ENCODE measurements at regions not wholly inside any gene's neighbourhood (a gene's known extent, or its start where the extent isn't known, plus 50 kb on each side); places are given as distances from the start of the nearest gene placed in this dataset.
A peak's percentile ranks its signal among the peaks of the same experiment; 100 is the strongest.

DNA sequence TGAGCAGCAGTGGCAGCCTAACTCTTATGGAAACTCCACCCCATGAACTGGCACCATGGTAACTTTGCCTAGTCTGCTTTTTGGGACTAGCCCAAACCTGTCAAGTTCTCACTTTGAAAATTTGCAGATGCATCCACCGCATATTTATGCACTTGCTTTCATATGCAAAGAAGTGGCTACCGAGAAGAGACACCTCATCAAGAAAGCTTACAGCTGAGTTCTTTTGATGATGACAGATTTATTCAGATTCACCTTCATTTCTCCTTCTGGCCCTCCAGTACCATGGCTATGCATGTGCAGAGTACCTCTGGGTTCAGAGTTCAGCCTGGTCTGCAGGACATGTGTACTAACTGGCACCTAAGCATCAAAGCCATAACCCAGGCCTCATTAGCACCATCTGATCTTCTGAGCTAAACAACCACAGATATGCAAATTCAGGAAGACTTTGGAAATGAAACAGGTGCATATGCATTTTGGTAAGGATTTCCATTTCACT is 154.3 kb upstream of the TENT5A start:
- Histone ChIP-seq H3K4me3 (no peak overlapping the region), H3K36me3 (no peaks in the 10 kb centered on the region), H3K27me3 (no peaks in the 10 kb centered on the region), H3K9me3 (peaks cover 0 to 5% (median 0%) of the 10 kb centered on the region in 4 donors), H3K27ac (replicated peaks in 1 of 4) (no peak overlapping the region), H3K4me1 (peaks cover 0 to 20% (median 9%) of the 10 kb centered on the region in 4 donors)
- no peak for DNase-seq (ENCODE audit: extremely low spot score)
- 48% methylated on average over 2 of the region's 2 CpGs for WGBS
- intact Hi-C loops (cut with DNase I): no loop called here
- TF ChIP-seq, protein P1, sequence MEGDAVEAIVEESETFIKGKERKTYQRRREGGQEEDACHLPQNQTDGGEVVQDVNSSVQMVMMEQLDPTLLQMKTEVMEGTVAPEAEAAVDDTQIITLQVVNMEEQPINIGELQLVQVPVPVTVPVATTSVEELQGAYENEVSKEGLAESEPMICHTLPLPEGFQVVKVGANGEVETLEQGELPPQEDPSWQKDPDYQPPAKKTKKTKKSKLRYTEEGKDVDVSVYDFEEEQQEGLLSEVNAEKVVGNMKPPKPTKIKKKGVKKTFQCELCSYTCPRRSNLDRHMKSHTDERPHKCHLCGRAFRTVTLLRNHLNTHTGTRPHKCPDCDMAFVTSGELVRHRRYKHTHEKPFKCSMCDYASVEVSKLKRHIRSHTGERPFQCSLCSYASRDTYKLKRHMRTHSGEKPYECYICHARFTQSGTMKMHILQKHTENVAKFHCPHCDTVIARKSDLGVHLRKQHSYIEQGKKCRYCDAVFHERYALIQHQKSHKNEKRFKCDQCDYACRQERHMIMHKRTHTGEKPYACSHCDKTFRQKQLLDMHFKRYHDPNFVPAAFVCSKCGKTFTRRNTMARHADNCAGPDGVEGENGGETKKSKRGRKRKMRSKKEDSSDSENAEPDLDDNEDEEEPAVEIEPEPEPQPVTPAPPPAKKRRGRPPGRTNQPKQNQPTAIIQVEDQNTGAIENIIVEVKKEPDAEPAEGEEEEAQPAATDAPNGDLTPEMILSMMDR (IDR thresholded peaks at IDR 0.05): no peak
- TF ChIP-seq POLR2AphosphoS5 (IDR thresholded peaks at IDR 0.05) (no peak), POLR2A (IDR thresholded peaks at IDR 0.05; ENCODE audit: low read depth) (no peak), EP300 (IDR thresholded peaks at IDR 0.05) (no peak)

DNA sequence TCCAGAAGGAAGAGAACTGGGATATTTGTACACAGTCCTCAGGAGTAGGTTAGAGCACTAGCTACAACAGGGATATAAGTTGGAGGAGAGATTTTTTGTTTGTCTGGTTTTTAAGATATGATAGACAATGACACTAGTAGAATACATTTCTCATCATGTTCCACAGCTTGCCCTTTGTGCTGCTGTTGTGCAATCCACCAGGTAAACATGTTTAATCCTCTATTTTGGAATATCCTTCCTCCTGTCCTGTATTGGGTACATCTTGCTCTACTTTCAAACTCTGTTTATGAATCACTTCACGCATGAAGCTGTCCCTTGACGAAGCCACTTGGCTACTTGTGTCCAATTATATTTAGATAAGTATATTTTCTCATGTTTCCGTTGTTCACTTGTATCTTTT is 153.6 kb upstream of the TENT5A start:
- H3K4me1 ChIP-seq: peaks cover 0 to 27% (median 16%) of the 10 kb centered on the region in 4 donors
- no peaks in the 10 kb centered on the region for H3K27me3 ChIP-seq
- no peak for TF ChIP-seq EP300 (IDR thresholded peaks at IDR 0.05)
- TF ChIP-seq, protein P1 (IDR thresholded peaks at IDR 0.05): no peak
- TF ChIP-seq POLR2A (IDR thresholded peaks at IDR 0.05; ENCODE audit: low read depth): no peak
- no peak for TF ChIP-seq POLR2AphosphoS5 (IDR thresholded peaks at IDR 0.05)
- 90% methylated on average over 3 of the region's 3 CpGs for WGBS
- H3K27ac ChIP-seq (replicated peaks in 1 of 4): no peak overlapping the region
- intact Hi-C loops (cut with DNase I): no loop called here
- no peaks in the 10 kb centered on the region for H3K36me3 ChIP-seq
- H3K9me3 ChIP-seq: peaks cover 0 to 5% (median 0%) of the 10 kb centered on the region in 4 donors
- H3K4me3 ChIP-seq: no peak overlapping the region
- no peak for DNase-seq (ENCODE audit: extremely low spot score)

DNA sequence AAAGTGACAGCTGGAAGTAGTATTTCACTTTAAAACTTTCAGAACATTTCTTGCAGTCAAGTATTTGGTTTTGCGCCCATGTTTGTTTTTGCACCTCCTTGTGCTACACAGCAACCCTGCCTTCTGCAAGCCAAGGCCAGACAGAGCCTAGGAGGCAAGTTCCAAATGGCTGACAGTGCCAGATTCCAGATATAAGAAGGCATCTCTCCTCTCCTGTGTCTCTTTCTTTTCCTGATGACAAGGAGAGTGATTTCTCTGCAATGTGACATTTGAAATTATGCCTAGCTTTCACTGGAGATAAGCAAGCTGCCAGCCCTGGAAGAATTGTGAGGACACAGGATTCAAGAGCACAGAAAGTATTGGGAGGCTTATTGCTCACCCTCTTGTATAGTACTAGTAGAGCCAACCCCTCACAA is 149.1 kb upstream of the TENT5A start:
- Histone ChIP-seq H3K36me3 (no peaks in the 10 kb centered on the region), H3K27me3 (no peaks in the 10 kb centered on the region), H3K4me3 (no peak overlapping the region), H3K4me1 (peaks cover 0 to 30% (median 16%) of the 10 kb centered on the region in 4 donors), H3K27ac (replicated peaks in 1 of 4) (peak overlapping the region in 2 of 4 donors; percentile 9 to 10), H3K9me3 (peaks cover 0 to 5% (median 0%) of the 10 kb centered on the region in 4 donors)
- DNase-seq (ENCODE audit: extremely low spot score): no peak
- TF ChIP-seq POLR2AphosphoS5 (IDR thresholded peaks at IDR 0.05): no peak
- no peak for TF ChIP-seq POLR2A (IDR thresholded peaks at IDR 0.05; ENCODE audit: low read depth)
- TF ChIP-seq, protein P1 (IDR thresholded peaks at IDR 0.05): no peak
- TF ChIP-seq EP300 (IDR thresholded peaks at IDR 0.05): no peak
- WGBS: 53% methylated on average over 1 of the region's 1 CpG
- intact Hi-C loops (cut with DNase I): no loop called here

DNA sequence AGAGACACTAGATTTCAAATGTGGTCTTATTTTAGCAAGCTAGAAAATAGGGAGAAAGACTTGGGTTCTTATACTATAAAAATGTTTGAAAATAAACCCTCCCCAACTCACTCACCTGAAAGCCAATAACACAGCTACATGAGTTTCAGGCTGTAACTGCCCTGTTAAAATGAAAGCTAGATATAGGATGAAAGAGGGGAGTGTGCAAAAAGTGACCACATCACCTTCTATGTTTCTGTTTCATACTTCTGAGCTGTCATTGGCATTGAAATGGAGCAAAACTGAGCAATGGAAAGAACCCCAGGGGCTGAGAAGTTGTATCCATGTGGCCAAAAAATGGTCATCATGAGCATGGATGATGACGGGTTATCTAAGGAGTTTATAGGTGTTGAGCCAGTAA is 148.1 kb upstream of the TENT5A start:
- Histone ChIP-seq H3K4me1 (peaks cover 2 to 30% (median 20%) of the 10 kb centered on the region in 4 donors), H3K27ac (replicated peaks in 1 of 4) (no peak overlapping the region), H3K27me3 (no peaks in the 10 kb centered on the region), H3K9me3 (peaks cover 0 to 5% (median 0%) of the 10 kb centered on the region in 4 donors), H3K4me3 (no peak overlapping the region), H3K36me3 (no peaks in the 10 kb centered on the region)
- DNase-seq (ENCODE audit: extremely low spot score): no peak
- intact Hi-C loops (cut with DNase I): no loop called here
- WGBS: 96% methylated on average over 1 of the region's 1 CpG
- TF ChIP-seq EP300 (IDR thresholded peaks at IDR 0.05): no peak
- TF ChIP-seq, protein P1 (IDR thresholded peaks at IDR 0.05): no peak
- no peak for TF ChIP-seq POLR2A (IDR thresholded peaks at IDR 0.05; ENCODE audit: low read depth)
- no peak for TF ChIP-seq POLR2AphosphoS5 (IDR thresholded peaks at IDR 0.05)

DNA sequence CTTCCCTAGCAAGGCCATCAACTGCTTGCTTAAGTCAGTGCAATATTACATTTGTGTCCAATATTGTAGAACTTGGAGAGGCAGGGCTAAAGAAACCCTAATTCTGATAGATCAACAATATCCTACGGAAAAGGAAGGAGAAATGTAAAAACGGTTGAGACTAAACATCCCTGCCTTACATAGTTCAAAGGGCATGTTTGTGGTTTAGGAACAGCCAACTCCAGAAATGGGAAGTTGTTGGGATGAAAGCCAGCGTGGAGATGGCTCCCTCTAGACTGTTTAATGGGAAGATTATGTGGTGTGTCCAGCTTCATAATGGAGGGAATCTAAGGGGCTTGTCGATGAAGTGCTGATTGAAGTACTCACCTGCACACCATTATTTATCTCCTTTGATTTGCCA is 145.3 kb upstream of the TENT5A start:
- no peak overlapping the region for H3K27ac ChIP-seq (replicated peaks in 1 of 4)
- H3K36me3 ChIP-seq: no peaks in the 10 kb centered on the region
- WGBS: 68% methylated on average over 4 of the region's 4 CpGs
- H3K4me3 ChIP-seq: no peak overlapping the region
- H3K27me3 ChIP-seq: no peaks in the 10 kb centered on the region
- no peak for TF ChIP-seq POLR2AphosphoS5 (IDR thresholded peaks at IDR 0.05)
- TF ChIP-seq EP300 (IDR thresholded peaks at IDR 0.05): no peak
- TF ChIP-seq, protein P1 (IDR thresholded peaks at IDR 0.05): no peak
- TF ChIP-seq POLR2A (IDR thresholded peaks at IDR 0.05; ENCODE audit: low read depth): no peak
- DNase-seq (ENCODE audit: extremely low spot score): no peak
- peaks cover 11 to 39% (median 29%) of the 10 kb centered on the region in 4 donors for H3K4me1 ChIP-seq
- intact Hi-C loops (cut with DNase I): no loop called here
- peaks cover 0 to 1% (median 0%) of the 10 kb centered on the region in 4 donors for H3K9me3 ChIP-seq
